ENCODE measurements at regions not wholly inside any gene's neighbourhood (a gene's known extent, or its start where the extent isn't known, plus 50 kb on each side); places are given as distances from the start of the nearest gene placed in this dataset.

- Histone ChIP-seq H3K36me3 (ENCODE audit: low read depth) (no peaks in the 10 kb centered on the region), H3F3A (ENCODE audit: insufficient read depth, low read depth) (no peaks in the 10 kb centered on the region), H3K9me3 (ENCODE audit: insufficient read depth, low read depth) (no peaks in the 10 kb centered on the region), H3K4me1 (replicated peaks; ENCODE audit: insufficient read depth) (no peaks in the 10 kb centered on the region), H4K20me1 (ENCODE audit: insufficient read depth) (no peaks in the 10 kb centered on the region), H3K4me2 (no peak overlapping the region), H3K4me3 (no peak overlapping the region), H2AFZ (no peak overlapping the region), H3K27me3 (ENCODE audit: insufficient read depth, low read depth) (no peaks in the 10 kb centered on the region), H3K79me2 (ENCODE audit: low read depth) (no peaks in the 10 kb centered on the region), H3K9me2 (ENCODE audit: insufficient read depth) (no peaks in the 10 kb centered on the region), H3K27ac (no peak overlapping the region)
- TF ChIP-seq EZH2 (IDR thresholded peaks at IDR 0.05; ENCODE audit: low read depth): no peak
- TF ChIP-seq CTCF (conservative IDR thresholded peaks at IDR 0.05): no peak
- ChIA-PET POLR2A (ENCODE audit: unreplicated experiment) (no interaction called here), CTCF (no interaction called here)
- no TSS peak for BruUV-seq (replicated peaks)
- no peak for DNase-seq
- intact Hi-C loops (cut with micrococcal nuclease; ENCODE audit: unreplicated experiment): no loop called here
These were observed 99.9 kb upstream of the LINC00305 start for GRCh38 chr18:64248836-64249235.

- CTCF ChIA-PET: no interaction called here
- H2AFZ ChIP-seq: no peak overlapping the region
- H3K4me1 ChIP-seq (replicated peaks; ENCODE audit: insufficient read depth): no peaks in the 10 kb centered on the region
- no peaks in the 10 kb centered on the region for H3K36me3 ChIP-seq (ENCODE audit: low read depth)
- no peaks in the 10 kb centered on the region for H3K79me2 ChIP-seq (ENCODE audit: low read depth)
- H3K9me2 ChIP-seq (ENCODE audit: insufficient read depth): no peaks in the 10 kb centered on the region
- TF ChIP-seq CTCF (conservative IDR thresholded peaks at IDR 0.05) (no peak), EZH2 (IDR thresholded peaks at IDR 0.05; ENCODE audit: low read depth) (no peak)
- POLR2A ChIA-PET (ENCODE audit: unreplicated experiment): no interaction called here
- no peaks in the 10 kb centered on the region for H3F3A ChIP-seq (ENCODE audit: insufficient read depth, low read depth)
- no peaks in the 10 kb centered on the region for H3K27me3 ChIP-seq (ENCODE audit: insufficient read depth, low read depth)
- no peak overlapping the region for H3K27ac ChIP-seq
- H3K4me2 ChIP-seq: no peak overlapping the region
- DNase-seq: no peak
- H4K20me1 ChIP-seq (ENCODE audit: insufficient read depth): no peaks in the 10 kb centered on the region
- BruUV-seq (replicated peaks): no TSS peak
- no peak overlapping the region for H3K4me3 ChIP-seq
- no peaks in the 10 kb centered on the region for H3K9me3 ChIP-seq (ENCODE audit: insufficient read depth, low read depth)
- intact Hi-C loops (cut with micrococcal nuclease; ENCODE audit: unreplicated experiment): no loop called here
These were observed 96.4 kb upstream of the LINC00305 start for GRCh38 chr18:64245126-64245861.

GRCh38 chr18:64244571-64244970 is 95.7 kb upstream of the LINC00305 start:
- intact Hi-C loops (cut with micrococcal nuclease; ENCODE audit: unreplicated experiment): no loop called here
- CTCF ChIA-PET: no interaction called here

More at GRCh38 chr18:64244571-64244970, 95.7 kb upstream of the LINC00305 start:
- H3K27me3 ChIP-seq (ENCODE audit: insufficient read depth, low read depth): no peaks in the 10 kb centered on the region
- no peaks in the 10 kb centered on the region for H3K4me1 ChIP-seq (replicated peaks; ENCODE audit: insufficient read depth)
- no peak overlapping the region for H3K4me3 ChIP-seq
- H3K9me2 ChIP-seq (ENCODE audit: insufficient read depth): no peaks in the 10 kb centered on the region
- H3K27ac ChIP-seq: no peak overlapping the region
- H3K9me3 ChIP-seq (ENCODE audit: insufficient read depth, low read depth): no peaks in the 10 kb centered on the region
- BruUV-seq (replicated peaks): no TSS peak
- no peaks in the 10 kb centered on the region for H3K79me2 ChIP-seq (ENCODE audit: low read depth)
- POLR2A ChIA-PET (ENCODE audit: unreplicated experiment): no interaction called here
- TF ChIP-seq CTCF (conservative IDR thresholded peaks at IDR 0.05): no peak
- no peaks in the 10 kb centered on the region for H3F3A ChIP-seq (ENCODE audit: insufficient read depth, low read depth)
- no peak overlapping the region for H3K4me2 ChIP-seq
- no peak for DNase-seq
- no peaks in the 10 kb centered on the region for H3K36me3 ChIP-seq (ENCODE audit: low read depth)
- no peaks in the 10 kb centered on the region for H4K20me1 ChIP-seq (ENCODE audit: insufficient read depth)
- no peak overlapping the region for H2AFZ ChIP-seq

All from PC-9 (cell line).